GM12878 (cell line): ENCODE measurements at regions not wholly inside any gene's neighbourhood (a gene's known extent, or its start where the extent isn't known, plus 50 kb on each side); places are given as distances from the start of the nearest gene placed in this dataset.

Experiments
- ATAC-seq: fragments of 200-7000 bp; cut with Tn5 transposase; 3 replicates; pipeline ENCODE4 v1.9.1; 2020; ENCODE audit warnings: mild to moderate bottlenecking, moderate library complexity
- BruUV-seq: library from RNA; stranded (reverse); fragments of 400-500 nt; replicated peaks from 2 replicates; lab custom pipeline; 2021; lab: Mats Ljungman, UMichigan
- CTCF ChIA-PET: fragments of 300-600 bp; sonication (Branson Sonifier 250); formaldehyde crosslinking; extraction: SDS; loops from one replicate; lab custom pipeline; 2021; ENCODE audit warnings: inconsistent platforms; lab: Yijun Ruan, JAX
- POLR2A ChIA-PET: fragments of 350-600 bp; formaldehyde crosslinking; extraction: SDS; loops from one replicate; lab custom pipeline; 2021; ENCODE audit warnings: inconsistent platforms; lab: Charles Lee
- RAD21 ChIA-PET: fragments of 300-600 bp; sonication (Branson Sonifier 250); formaldehyde crosslinking; loops from one replicate; lab custom pipeline; 2023; ENCODE audit warnings: antibody characterized with exemption; ENCODE audit not compliant: unreplicated experiment; lab: Charles Lee
- SMC1A ChIA-PET: fragments of 300-600 bp; sonication (Branson Sonifier 250); formaldehyde crosslinking; loops from one replicate; lab custom pipeline; 2023; ENCODE audit not compliant: unreplicated experiment, uncharacterized antibody; lab: Charles Lee
- DNase-seq: peaks from one replicate; pipeline ENCODE4 v3.0.0-alpha.2; 2011; ENCODE audit warnings: low read depth, low spot score
- FAIRE-seq: peaks from 3 replicates; lab custom pipeline; 2011; peaks lifted over from hg19 to GRCh38; lab: Jason Lieb, UNC
- H2AFZ ChIP-seq: 2 replicates; pipeline ENCODE4 v1.6.0; 2011; ENCODE audit warnings: low read depth, low read length, control low read depth; ENCODE audit not compliant: control insufficient read depth
- H3K27ac ChIP-seq: 2 replicates; pipeline ENCODE4 v1.5.1; 2011; ENCODE audit warnings: control low read depth; ENCODE audit not compliant: control insufficient read depth, insufficient read depth
- H3K27me3 ChIP-seq, 2 experiments: replicated peaks in 1 of 2; 2 replicates each; pipeline versions ENCODE4 v1.6.0 to v1.6.1; 2011; ENCODE audit warnings: low read length in 1 of 2; ENCODE audit not compliant: control insufficient read depth in 2 of 2, insufficient read depth in 2 of 2
- H3K36me3 ChIP-seq, 2 experiments: 2 replicates each; pipeline ENCODE4 v1.5.1; 2011; ENCODE audit warnings: low read length in 1 of 2; ENCODE audit not compliant: control insufficient read depth in 2 of 2, insufficient read depth in 2 of 2
- H3K4me1 ChIP-seq: 2 replicates; pipeline ENCODE4 v1.6.1; 2011; ENCODE audit warnings: mild to moderate bottlenecking, low read length, moderate library complexity, mixed read lengths; ENCODE audit not compliant: control insufficient read depth, insufficient read depth
- H3K4me2 ChIP-seq: 2 replicates; pipeline ENCODE4 v1.6.0; 2011; ENCODE audit warnings: control low read depth; ENCODE audit not compliant: control insufficient read depth, insufficient read depth
- H3K4me3 ChIP-seq: fragments of 200-600 bp; sonication (generic); 2 replicates; pipeline ENCODE4 v1.5.1; 2016
- H3K79me2 ChIP-seq: 2 replicates; pipeline ENCODE4 v1.6.0; 2011; ENCODE audit warnings: low read length; ENCODE audit not compliant: control insufficient read depth, insufficient read depth
- H3K9ac ChIP-seq: 2 replicates; pipeline ENCODE4 v1.8.0; 2011; ENCODE audit warnings: low read length, control low read depth, mixed read lengths; ENCODE audit not compliant: control insufficient read depth, insufficient read depth
- H3K9me3 ChIP-seq: replicated peaks from 3 replicates; pipeline ENCODE4 v1.5.1; 2011; ENCODE audit warnings: mild to moderate bottlenecking, low read length; ENCODE audit not compliant: control insufficient read depth, insufficient read depth
- H4K20me1 ChIP-seq: 2 replicates; pipeline ENCODE4 v1.6.0; 2011; ENCODE audit not compliant: control insufficient read depth, insufficient read depth
- ATF7 ChIP-seq: fragments of 450-650 bp; IDR thresholded peaks from 2 replicates; pipeline ENCODE4 v1.6.1; 2016; ENCODE audit warnings: low read depth, mild to moderate bottlenecking
- CHD4 ChIP-seq: fragments of 200-600 bp; sonication (generic); IDR thresholded peaks from 2 replicates; pipeline ENCODE4 v1.6.1; 2016; ENCODE audit warnings: mild to moderate bottlenecking
- IRF4 ChIP-seq: IDR thresholded peaks from 2 replicates; pipeline ENCODE4 v1.6.1; 2011; ENCODE audit warnings: low read depth, low read length
- NBN ChIP-seq: fragments of 450-650 bp; IDR thresholded peaks from 2 replicates; pipeline ENCODE4 v1.6.1; 2016
- NRF1 ChIP-seq: conservative IDR thresholded peaks from 2 replicates; pipeline ENCODE4 v1.6.1; 2011; ENCODE audit warnings: mild to moderate bottlenecking, low read depth, low read length, improper control_type of control experiment
- PAX5 ChIP-seq: IDR thresholded peaks from 2 replicates; pipeline ENCODE4 v1.6.1; 2011; ENCODE audit warnings: low read depth, low read length, borderline replicate concordance
- RELA ChIP-seq: fragments of 450-650 bp; IDR thresholded peaks from 2 replicates; pipeline ENCODE4 v1.8.0; 2014; ENCODE audit warnings: borderline replicate concordance; ENCODE audit not compliant: partially characterized antibody
- SMAD1 ChIP-seq: fragments of 450-650 bp; IDR thresholded peaks from 2 replicates; pipeline ENCODE4 v1.6.1; 2018; ENCODE audit warnings: mild to moderate bottlenecking, low read depth; ENCODE audit not compliant: partially characterized antibody
- TAF1 ChIP-seq: IDR thresholded peaks from 2 replicates; pipeline ENCODE4 v1.6.1; 2011; ENCODE audit warnings: mild to moderate bottlenecking, low read depth, low read length, borderline replicate concordance
- TCF7 ChIP-seq: IDR thresholded peaks from 2 replicates; pipeline ENCODE4 v1.6.1; 2014; ENCODE audit warnings: antibody characterized with exemption, borderline replicate concordance
- whole genome bisulfite sequencing: methylation state at CpG from one replicate; pipeline ENCODE4 v1.1.6; 2016; ENCODE audit warnings: low lambda C conversion rate; ENCODE audit not compliant: insufficient replicate concordance, insufficient coverage; ENCODE audit errors: missing lambda C conversion rate; 5-methylcytosine and 5-hydroxymethylcytosine counted together
- in situ Hi-C: fragments of 300-500 bp; cut with MboI; formaldehyde crosslinking; loops from 9 replicates; pipeline ENCODE4 v1.14.3; 2018; ENCODE audit warnings: mixed read lengths
- intact Hi-C: fragments of 100-400 bp; cut with micrococcal nuclease; formaldehyde crosslinking; loops from one replicate; pipeline ENCODE4 v1.14.2; 2022; ENCODE audit not compliant: unreplicated experiment
- TF ChIP-seq, protein P1 (sequence below): IDR thresholded peaks from 2 replicates; pipeline ENCODE4 v1.6.1; 2012; ENCODE audit warnings: low read depth, low read length, improper control_type of control experiment
- TF ChIP-seq, protein P2 (sequence below): fragments of 450-650 bp; IDR thresholded peaks from 2 replicates; pipeline ENCODE4 v1.6.1; 2017; ENCODE audit warnings: mild to moderate bottlenecking, moderate library complexity
- TF ChIP-seq, protein P3 (sequence below): fragments of 450-650 bp; IDR thresholded peaks from 2 replicates; pipeline ENCODE4 v1.6.1; 2017; ENCODE audit warnings: antibody characterized with exemption, mild to moderate bottlenecking, moderate library complexity
- TF ChIP-seq, protein P4 (sequence below): fragments of 450-650 bp; IDR thresholded peaks from 2 replicates; pipeline ENCODE4 v1.6.1; 2016; ENCODE audit warnings: mild to moderate bottlenecking

DNA sequence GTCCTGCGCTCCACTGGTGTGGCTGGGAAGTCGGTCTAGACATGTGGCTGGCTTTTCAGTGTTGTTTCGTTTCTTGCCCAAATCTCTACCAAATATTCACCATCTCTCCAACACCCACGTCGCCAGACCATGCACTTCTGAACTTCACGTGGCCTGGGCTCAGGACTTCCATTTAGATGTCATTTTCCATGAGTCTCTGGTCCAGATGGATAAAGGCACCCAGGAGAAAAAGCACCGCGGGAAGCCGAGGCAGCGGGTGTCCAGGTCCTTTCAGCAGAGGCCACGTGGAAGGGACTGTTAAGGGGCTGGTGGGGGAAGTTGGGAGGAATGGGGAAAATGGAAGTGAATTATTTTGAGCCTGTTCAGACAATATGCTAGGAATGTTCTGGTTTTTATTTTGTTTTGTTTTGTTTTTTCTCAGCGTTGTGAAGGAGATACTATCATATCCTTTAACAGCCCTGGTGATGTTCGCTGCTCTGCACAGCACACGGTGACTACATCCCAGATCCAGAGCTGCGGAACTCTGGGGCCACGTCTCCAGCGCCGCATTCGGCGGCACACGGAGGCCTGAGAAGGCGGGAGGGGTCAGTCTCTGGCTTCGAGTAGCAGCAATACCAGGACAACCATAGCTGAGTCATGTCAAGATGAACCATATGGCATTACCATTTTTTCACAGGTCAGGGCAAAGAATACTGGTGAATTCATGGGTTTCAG is 230.3 kb downstream of the THBS2 start:
- in situ Hi-C loops, result no loop called here
- Histone ChIP-seq H3K27ac (no peak overlapping the region), H3K79me2 (no peaks in the 10 kb centered on the region), H3K4me1 (no peaks in the 10 kb centered on the region), H3K9me3 (no peaks in the 10 kb centered on the region; the same call in 2 of the 3 replicates), H3K27me3 (no peaks in the 10 kb centered on the region), H3K36me3 (no peaks in the 10 kb centered on the region), H3K4me3 (no peak overlapping the region), H3K9ac (no peak overlapping the region), H4K20me1 (no peaks in the 10 kb centered on the region), H2AFZ (no peak overlapping the region), H3K4me2 (no peak overlapping the region)
- DNase-seq (no peak), ATAC-seq (no peak), FAIRE-seq (no peak)
- POLR2A ChIA-PET, result no interaction called here
- RAD21 ChIA-PET, result no interaction called here
- intact Hi-C loops, result no loop called here
- WGBS, result 73% methylated on average over 22 of the region's 23 CpGs
- SMC1A ChIA-PET, result no interaction called here
- no TSS peak for BruUV-seq
- CTCF ChIA-PET, result no interaction called here
- no peak for TF ChIP-seq NBN
- TF ChIP-seq, protein P1, sequence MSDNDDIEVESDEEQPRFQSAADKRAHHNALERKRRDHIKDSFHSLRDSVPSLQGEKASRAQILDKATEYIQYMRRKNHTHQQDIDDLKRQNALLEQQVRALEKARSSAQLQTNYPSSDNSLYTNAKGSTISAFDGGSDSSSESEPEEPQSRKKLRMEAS, result no peak
- TF ChIP-seq, protein P2, sequence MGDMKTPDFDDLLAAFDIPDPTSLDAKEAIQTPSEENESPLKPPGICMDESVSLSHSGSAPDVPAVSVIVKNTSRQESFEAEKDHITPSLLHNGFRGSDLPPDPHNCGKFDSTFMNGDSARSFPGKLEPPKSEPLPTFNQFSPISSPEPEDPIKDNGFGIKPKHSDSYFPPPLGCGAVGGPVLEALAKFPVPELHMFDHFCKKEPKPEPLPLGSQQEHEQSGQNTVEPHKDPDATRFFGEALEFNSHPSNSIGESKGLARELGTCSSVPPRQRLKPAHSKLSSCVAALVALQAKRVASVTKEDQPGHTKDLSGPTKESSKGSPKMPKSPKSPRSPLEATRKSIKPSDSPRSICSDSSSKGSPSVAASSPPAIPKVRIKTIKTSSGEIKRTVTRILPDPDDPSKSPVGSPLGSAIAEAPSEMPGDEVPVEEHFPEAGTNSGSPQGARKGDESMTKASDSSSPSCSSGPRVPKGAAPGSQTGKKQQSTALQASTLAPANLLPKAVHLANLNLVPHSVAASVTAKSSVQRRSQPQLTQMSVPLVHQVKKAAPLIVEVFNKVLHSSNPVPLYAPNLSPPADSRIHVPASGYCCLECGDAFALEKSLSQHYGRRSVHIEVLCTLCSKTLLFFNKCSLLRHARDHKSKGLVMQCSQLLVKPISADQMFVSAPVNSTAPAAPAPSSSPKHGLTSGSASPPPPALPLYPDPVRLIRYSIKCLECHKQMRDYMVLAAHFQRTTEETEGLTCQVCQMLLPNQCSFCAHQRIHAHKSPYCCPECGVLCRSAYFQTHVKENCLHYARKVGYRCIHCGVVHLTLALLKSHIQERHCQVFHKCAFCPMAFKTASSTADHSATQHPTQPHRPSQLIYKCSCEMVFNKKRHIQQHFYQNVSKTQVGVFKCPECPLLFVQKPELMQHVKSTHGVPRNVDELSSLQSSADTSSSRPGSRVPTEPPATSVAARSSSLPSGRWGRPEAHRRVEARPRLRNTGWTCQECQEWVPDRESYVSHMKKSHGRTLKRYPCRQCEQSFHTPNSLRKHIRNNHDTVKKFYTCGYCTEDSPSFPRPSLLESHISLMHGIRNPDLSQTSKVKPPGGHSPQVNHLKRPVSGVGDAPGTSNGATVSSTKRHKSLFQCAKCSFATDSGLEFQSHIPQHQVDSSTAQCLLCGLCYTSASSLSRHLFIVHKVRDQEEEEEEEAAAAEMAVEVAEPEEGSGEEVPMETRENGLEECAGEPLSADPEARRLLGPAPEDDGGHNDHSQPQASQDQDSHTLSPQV, result no peak
- TF ChIP-seq CHD4, result no peak
- TF ChIP-seq TAF1, result no peak
- no peak for TF ChIP-seq PAX5
- no peak for TF ChIP-seq NRF1
- TF ChIP-seq, protein P3, sequence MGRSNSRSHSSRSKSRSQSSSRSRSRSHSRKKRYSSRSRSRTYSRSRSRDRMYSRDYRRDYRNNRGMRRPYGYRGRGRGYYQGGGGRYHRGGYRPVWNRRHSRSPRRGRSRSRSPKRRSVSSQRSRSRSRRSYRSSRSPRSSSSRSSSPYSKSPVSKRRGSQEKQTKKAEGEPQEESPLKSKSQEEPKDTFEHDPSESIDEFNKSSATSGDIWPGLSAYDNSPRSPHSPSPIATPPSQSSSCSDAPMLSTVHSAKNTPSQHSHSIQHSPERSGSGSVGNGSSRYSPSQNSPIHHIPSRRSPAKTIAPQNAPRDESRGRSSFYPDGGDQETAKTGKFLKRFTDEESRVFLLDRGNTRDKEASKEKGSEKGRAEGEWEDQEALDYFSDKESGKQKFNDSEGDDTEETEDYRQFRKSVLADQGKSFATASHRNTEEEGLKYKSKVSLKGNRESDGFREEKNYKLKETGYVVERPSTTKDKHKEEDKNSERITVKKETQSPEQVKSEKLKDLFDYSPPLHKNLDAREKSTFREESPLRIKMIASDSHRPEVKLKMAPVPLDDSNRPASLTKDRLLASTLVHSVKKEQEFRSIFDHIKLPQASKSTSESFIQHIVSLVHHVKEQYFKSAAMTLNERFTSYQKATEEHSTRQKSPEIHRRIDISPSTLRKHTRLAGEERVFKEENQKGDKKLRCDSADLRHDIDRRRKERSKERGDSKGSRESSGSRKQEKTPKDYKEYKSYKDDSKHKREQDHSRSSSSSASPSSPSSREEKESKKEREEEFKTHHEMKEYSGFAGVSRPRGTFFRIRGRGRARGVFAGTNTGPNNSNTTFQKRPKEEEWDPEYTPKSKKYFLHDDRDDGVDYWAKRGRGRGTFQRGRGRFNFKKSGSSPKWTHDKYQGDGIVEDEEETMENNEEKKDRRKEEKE, result no peak
- no peak for TF ChIP-seq TCF7
- TF ChIP-seq RELA, result no peak
- no peak for TF ChIP-seq ATF7
- TF ChIP-seq, protein P4, sequence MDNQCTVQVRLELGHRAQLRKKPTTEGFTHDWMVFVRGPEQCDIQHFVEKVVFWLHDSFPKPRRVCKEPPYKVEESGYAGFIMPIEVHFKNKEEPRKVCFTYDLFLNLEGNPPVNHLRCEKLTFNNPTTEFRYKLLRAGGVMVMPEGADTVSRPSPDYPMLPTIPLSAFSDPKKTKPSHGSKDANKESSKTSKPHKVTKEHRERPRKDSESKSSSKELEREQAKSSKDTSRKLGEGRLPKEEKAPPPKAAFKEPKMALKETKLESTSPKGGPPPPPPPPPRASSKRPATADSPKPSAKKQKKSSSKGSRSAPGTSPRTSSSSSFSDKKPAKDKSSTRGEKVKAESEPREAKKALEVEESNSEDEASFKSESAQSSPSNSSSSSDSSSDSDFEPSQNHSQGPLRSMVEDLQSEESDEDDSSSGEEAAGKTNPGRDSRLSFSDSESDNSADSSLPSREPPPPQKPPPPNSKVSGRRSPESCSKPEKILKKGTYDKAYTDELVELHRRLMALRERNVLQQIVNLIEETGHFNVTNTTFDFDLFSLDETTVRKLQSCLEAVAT, result no peak
- TF ChIP-seq SMAD1, result no peak
- TF ChIP-seq IRF4, result no peak
